ENCODE measurements at regions not wholly inside any gene's neighbourhood (a gene's known extent, or its start where the extent isn't known, plus 50 kb on each side); places are given as distances from the start of the nearest gene placed in this dataset.

GRCh38 chr5:26568316-26568715 is 470.1 kb downstream of the CDH9 start:
- no peak for TF ChIP-seq SP1 (IDR thresholded peaks at IDR 0.05)
- TF ChIP-seq ARNT (IDR thresholded peaks at IDR 0.05), result no peak
- TF ChIP-seq, protein P1, sequence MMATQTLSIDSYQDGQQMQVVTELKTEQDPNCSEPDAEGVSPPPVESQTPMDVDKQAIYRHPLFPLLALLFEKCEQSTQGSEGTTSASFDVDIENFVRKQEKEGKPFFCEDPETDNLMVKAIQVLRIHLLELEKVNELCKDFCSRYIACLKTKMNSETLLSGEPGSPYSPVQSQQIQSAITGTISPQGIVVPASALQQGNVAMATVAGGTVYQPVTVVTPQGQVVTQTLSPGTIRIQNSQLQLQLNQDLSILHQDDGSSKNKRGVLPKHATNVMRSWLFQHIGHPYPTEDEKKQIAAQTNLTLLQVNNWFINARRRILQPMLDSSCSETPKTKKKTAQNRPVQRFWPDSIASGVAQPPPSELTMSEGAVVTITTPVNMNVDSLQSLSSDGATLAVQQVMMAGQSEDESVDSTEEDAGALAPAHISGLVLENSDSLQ (IDR thresholded peaks at IDR 0.05), result no peak

Measured in HEK293T (cell line).